Lower leg skin (tissue), 3 donors: ENCODE measurements at regions not wholly inside any gene's neighbourhood (a gene's known extent, or its start where the extent isn't known, plus 50 kb on each side); places are given as distances from the start of the nearest gene placed in this dataset.
"Not testable (repeated sequence)": the region's sequence is repeated elsewhere in the genome, so short reads cannot be mapped to it uniquely, and the experiment has no call there.

ENCODE experiments used
- DNase-seq, 2 donors: peaks; one replicate each; pipeline ENCODE4 v3.0.0-alpha.2; 2019; ENCODE audit warnings: low spot score in 2 of 2
- H3K4me3 ChIP-seq: fragments of 200-600 bp; sonication (generic); 2 replicates; pipeline ENCODE4 v1.5.1; 2017; ENCODE audit warnings: mild to moderate bottlenecking, low read depth; ENCODE audit not compliant: poor library complexity, severe bottlenecking
- WGBS, 2 donors: methylation state at CpG; one replicate each; pipeline ENCODE4 v1.1.5; 2018; 5-methylcytosine and 5-hydroxymethylcytosine counted together
- intact Hi-C: fragments of 100-400 bp; cut with DNase I; formaldehyde crosslinking; loops from one replicate; pipeline ENCODE4 v1.15.0; 2023; ENCODE audit warnings: low total_unique reads

DNA sequence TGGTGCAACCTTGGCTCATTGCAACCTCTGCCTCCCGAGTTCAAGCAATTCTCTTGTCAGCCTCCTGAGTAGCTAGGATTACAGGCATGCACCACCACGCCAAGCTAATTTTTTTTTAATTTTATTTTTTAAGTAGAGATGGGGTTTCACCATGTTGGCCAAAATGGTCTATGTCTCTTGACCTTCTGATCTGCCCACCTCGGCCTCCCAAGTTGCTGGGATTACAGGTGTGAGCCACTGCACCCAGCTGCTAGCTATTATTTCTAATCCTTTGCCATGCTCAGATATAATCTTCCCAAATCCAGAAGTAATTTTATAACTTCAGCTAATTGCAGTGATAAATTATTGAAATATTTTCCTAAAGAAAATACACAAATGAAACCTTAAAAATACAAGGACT lies 305.1 kb upstream of the OR11H12 start:
- 84 to 86% methylated on average over 2 to 3 of the region's 3 CpGs for WGBS, 2 donors
- peak in 1 of 2 donors; percentile 76 for DNase-seq
- intact Hi-C loops, H3K4me3 ChIP-seq: not testable (repeated sequence)

GRCh38 chr14:18332366-18333035 lies 268.4 kb upstream of the OR11H12 start:
- intact Hi-C loops, H3K4me3 ChIP-seq: not testable (repeated sequence)
- DNase-seq: peak in 1 of 2 donors; percentile 40
- 73 to 86% methylated on average over 4 to 8 of the region's 30 CpGs for WGBS, 2 donors

- DNase-seq: peak in 1 of 2 donors; percentile 78
- H3K4me3 ChIP-seq, intact Hi-C loops: not testable (repeated sequence)
- WGBS, 2 donors: 85 to 92% methylated on average over 12 to 22 of the region's 25 CpGs
Observed at GRCh38 chr14:18333316-18333715, 267.6 kb upstream of the OR11H12 start.

GRCh38 chr14:18333799-18334198 lies 267.1 kb upstream of the OR11H12 start:
- DNase-seq, H3K4me3 ChIP-seq, intact Hi-C loops: not testable (repeated sequence)
- 75 to 79% methylated on average over 13 of the region's 16 CpGs for WGBS, 2 donors
